Stimulated activated CD4-positive, alpha-beta T cell treated with anti-CD3 and anti-CD28 coated beads, Interleukin-1b, Interleukin-23, amount 100 ng/mL, for 48 hours (primary cell): ENCODE measurements at regions not wholly inside any gene's neighbourhood (a gene's known extent, or its start where the extent isn't known, plus 50 kb on each side); places are given as distances from the start of the nearest gene placed in this dataset.
"Not testable (repeated sequence)": the region's sequence is repeated elsewhere in the genome, so short reads cannot be mapped to it uniquely, and the experiment has no call there.

ENCODE experiments used
- DNase-seq: peaks from one replicate; pipeline ENCODE4 v3.0.0-alpha.2; 2020

- not testable (repeated sequence) for DNase-seq
These were observed 56.6 kb upstream of the ASNS start for GRCh38 chr7:97928844-97929243.

- peak; percentile 55 for DNase-seq
These were observed 55.9 kb upstream of the ASNS start for GRCh38 chr7:97927790-97928748.
